ENCODE measurements at regions not wholly inside any gene's neighbourhood (a gene's known extent, or its start where the extent isn't known, plus 50 kb on each side); places are given as distances from the start of the nearest gene placed in this dataset.

GRCh38 chr13:74865656-74866055, 616.3 kb downstream of the TBC1D4 start:
- no peak for DNase-seq

DNA sequence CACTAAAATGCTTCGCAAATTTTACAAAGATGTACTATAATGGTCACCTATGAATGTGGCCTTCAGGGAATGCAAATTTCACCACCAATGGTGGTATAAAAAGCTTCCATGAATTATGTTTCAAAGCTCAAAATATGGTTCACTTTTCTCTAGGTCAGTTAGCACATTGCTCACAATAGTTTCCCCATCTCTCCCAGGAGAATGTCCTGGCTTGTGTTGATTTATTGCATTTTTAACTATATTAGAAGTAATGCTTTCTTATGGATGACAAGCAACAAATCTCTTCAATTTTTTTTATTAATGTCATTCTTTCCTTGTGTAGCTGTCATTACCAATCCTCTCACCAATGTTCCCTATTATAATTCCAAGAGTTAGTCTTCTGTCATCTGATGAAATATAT, 621.2 kb downstream of the TBC1D4 start:
- no peak for DNase-seq

DNA sequence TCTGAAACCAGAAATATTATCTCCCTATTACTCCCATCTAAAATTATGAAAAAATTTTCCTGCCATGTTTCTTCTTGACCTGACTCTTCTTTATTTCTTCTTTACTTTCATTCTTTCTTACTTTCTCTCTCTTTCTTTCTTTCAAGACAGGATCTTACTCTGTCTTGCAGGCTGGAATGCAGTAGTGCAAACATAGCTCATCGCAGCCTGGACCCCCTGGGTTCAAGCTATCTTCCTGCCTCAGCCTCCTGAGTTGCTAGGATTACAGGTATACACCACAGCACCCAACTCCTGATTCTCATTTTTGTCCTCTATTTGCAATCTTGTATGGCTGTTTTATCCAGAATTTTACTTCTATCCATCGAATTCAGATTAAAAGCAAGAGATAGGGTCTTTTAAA, 631.1 kb downstream of the TBC1D4 start:
- DNase-seq, result no peak

- no peak for DNase-seq
Observed at GRCh38 chr13:74847966-74848365, 634.0 kb downstream of the TBC1D4 start.

DNA sequence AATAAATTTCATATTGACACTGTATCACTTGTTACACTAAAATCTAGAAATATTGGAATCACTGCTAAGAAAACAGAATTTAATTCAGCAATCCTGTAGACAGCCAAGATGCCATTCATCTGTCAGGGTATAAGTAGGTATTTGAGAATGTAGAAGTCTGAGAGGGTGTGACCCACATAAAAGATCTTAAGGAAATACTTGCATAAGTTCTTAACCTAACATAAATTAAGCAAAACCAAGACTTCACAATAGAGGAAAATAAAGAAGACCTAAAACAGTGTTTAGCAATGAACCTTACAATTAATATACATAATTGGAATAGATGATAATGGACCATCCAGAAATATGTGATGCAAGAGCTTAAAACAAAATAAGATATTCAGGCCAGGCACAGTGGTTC, 636.2 kb downstream of the TBC1D4 start:
- no peak for DNase-seq

DNA sequence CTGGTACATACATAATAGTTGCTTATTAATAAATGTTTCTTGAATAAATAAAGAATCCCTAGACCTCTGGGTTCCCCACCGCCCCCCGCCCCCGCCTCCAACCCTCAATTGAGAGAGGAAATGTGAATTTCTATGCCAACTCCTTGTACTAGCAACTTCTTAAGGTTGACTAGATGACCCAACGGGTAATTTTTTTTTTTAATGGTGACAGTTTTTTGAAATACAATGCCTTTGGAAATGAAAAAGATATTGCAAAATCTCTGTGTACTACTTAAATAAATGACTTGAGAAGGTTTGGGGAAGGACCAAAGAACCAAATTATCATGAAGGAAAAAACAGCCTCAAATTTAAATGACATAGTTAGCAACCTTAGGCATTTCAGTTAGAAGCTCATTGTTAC, 640.3 kb downstream of the TBC1D4 start:
- DNase-seq, result no peak

GRCh38 chr13:74841123-74841522, 640.8 kb downstream of the TBC1D4 start:
- DNase-seq, result no peak

DNA sequence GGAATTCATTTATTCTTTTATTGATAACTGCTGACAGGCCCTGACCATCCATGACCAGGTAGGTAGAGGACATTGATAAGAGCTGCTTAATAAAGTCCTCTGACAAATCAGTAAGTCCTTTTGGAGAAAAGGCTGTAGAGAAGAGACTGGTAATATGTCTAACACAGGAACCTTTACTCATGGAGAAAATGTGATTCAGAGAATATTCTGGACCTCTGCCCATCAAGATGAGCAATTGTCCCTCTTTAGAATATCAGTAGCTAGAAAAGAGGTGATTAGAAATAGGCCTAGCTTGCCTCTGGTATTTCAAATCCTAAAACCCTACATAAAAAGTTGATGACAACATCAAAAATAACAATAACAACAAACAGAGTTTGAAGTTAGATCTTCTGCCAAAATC, 642.3 kb downstream of the TBC1D4 start:
- no peak for DNase-seq

DNA sequence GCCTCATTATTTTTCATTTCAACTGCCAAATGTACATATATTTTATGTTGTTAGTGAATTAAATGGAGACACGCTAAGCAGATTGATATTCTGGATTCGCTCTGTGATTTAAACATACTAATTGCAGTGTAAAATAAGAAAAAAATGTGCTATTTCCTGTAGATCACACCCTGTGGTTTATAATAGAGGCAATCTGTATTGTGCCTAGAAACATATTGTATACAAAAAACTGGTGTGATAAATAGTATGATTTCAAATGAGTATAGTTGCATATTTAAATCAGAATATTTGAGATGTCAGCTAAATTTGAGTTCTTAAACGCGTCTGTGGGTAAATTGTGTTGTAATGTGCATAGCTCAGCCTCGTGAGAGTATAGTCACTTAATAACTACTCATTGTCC, 643.9 kb downstream of the TBC1D4 start:
- no peak for DNase-seq

- no peak for DNase-seq
Observed at GRCh38 chr13:74836628-74837027, 645.3 kb downstream of the TBC1D4 start.

DNA sequence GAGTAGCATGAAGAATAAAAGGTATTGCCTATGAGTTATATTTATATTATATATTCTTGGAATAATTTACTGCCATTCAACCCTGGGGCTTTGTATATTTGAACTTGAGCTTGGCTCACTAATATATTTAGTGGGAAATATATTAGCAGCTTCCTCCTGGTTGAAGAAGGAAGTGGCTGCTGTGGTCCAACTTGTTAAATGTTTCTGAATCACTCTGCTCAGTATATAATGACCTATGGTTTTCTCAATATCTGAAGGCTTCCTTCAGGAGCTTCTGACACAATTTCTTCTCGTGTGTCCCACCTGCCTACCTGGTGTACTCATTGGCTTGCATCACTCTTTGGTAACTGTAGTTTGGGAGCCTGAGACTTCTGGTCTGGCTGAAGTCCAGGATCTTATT, 646.4 kb downstream of the TBC1D4 start:
- DNase-seq, result no peak

DNA sequence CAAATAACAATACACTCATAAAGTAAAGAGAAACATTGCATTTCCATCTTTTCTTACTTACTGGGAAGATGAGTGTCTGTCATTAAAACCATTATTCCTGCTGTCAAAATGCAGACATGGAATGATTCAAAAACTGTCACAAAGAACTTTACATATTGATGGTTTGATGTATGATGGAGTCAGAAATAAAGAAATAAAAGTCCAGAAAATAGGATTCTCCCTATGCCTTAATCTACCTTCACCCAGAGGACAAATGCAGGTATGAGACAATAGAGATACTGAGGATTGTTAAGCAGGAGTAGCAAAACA, 656.1 kb downstream of the TBC1D4 start:
- no peak for DNase-seq

GRCh38 chr13:74825152-74825937, 656.6 kb downstream of the TBC1D4 start:
- DNase-seq, result no peak

DNA sequence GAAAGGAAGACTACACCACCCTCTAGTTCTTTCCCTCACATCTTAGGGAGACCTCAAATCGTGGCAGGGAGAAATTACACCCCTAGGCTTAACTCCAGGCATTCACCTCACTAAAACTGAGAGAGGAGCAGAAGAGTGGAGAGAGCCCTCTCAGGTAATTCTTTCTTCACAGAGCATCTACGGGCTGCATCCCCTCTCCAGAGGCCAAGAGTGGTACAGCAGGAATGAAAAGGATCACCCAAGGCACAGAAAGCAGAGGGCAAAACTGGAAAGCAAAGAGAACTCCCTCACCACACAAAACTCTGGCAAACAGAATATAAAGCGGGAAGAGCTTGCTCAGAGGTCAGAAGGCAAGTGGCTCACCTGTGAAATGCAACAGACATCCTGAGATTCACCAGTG, 661.2 kb downstream of the TBC1D4 start:
- DNase-seq, result no peak

GRCh38 chr13:74819549-74819948, 662.4 kb downstream of the TBC1D4 start:
- DNase-seq, result no peak

DNA sequence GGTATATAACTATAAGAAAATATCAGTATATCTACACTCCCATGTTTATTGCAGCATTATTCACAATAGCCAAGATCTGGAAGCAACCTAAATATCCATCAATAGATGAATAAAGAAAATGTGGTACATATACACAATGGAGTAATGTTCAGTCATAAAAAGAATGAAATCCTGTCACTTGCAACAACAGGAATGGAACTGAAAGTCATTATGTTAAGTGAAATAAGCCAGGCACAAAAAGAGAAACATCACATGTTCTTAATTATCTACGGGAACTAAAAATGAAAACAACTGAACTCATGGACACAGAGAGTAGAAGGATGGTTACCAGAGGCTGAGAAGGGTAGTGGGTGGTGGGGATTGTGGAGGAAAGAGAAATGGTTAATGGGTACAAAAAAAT, 665.2 kb downstream of the TBC1D4 start:
- DNase-seq, result no peak

DNA sequence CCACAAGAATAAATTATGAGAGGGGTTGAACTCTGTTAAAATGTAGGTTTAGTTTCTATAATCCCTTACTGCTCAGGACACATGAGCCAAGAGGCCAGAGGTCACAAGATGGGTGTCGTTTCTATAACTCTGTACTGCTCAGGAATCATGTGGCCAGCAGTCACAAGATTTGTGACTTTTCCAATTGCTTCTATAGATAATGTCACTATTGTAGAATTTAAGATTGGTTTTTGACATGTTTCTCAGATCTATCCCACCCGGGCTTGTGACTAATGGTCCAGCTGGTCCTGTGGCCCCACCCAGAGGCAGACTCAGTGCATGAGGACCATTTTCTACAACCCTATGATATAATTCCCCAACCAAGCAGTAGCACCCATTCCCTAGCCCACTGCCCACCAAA, 662.0 kb upstream of the KLF12 start:
- no peak for DNase-seq

DNA sequence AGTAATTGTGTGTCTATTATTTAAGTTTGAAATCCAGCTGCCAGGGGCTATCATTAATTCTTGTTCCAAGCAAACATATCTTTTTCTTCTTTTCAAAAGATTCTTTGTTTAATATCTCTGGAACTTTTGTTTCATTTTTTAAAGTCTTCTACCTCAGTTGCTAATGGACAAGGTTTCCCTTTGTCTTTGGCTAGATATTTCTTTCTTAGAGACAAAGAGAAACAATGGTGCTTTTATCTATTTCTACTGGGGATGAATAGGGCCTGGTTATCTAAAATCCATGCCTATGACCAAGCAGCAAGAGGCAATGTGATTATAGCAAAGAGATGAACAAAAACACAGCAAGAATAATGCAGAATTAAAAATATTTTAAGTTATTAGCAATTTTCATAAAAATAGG, 661.3 kb upstream of the KLF12 start:
- DNase-seq, result no peak

DNA sequence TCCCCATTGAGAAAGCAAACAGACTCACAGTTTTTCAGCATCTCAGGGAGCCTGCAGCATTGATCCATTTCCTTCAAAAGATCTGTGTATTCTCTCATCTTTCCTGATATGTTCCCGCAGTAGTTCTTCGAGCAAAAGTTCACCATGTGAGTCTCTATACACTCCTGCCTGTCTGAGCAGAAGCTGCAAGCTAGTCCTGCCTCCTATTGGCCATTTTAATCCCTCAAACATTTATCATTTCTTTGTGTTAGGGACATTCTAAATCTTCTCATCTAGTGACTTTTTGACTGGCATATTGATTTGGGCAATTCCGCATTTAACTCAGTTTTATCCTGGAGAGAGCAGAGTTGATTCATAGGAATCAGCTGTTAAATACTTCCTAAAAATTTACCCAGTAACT, 660.4 kb upstream of the KLF12 start:
- DNase-seq, result no peak

GRCh38 chr13:74794147-74794546, 659.9 kb upstream of the KLF12 start:
- DNase-seq, result no peak

GRCh38 chr13:74784959-74785358, 650.8 kb upstream of the KLF12 start:
- DNase-seq, result no peak

GRCh38 chr13:74778946-74779345, 644.7 kb upstream of the KLF12 start:
- DNase-seq, result no peak

- no peak for DNase-seq
Observed at GRCh38 chr13:74778087-74778486, 643.9 kb upstream of the KLF12 start.

- no peak for DNase-seq
Observed at GRCh38 chr13:74774264-74774663, 640.1 kb upstream of the KLF12 start.

- no peak for DNase-seq
Observed at GRCh38 chr13:74773248-74773647, 639.0 kb upstream of the KLF12 start.

GRCh38 chr13:74771964-74772363, 637.8 kb upstream of the KLF12 start:
- no peak for DNase-seq
